K562 (cell line): ENCODE measurements at regions not wholly inside any gene's neighbourhood (a gene's known extent, or its start where the extent isn't known, plus 50 kb on each side); places are given as distances from the start of the nearest gene placed in this dataset.

Source experiments
- ATAC-seq: fragments of 200-7000 bp; cut with Tn5 transposase; 3 replicates; pipeline ENCODE4 v1.9.1; 2020; ENCODE audit warnings: moderate library complexity
- BruUV-seq: library from RNA; stranded (reverse); fragments of 400-500 nt; replicated peaks from 2 replicates; lab custom pipeline; 2021; lab: Mats Ljungman, UMichigan
- CTCF ChIA-PET: fragments of 300-600 bp; formaldehyde crosslinking; extraction: SDS; loops from one replicate; lab custom pipeline; 2021; ENCODE audit warnings: low intra/inter-chr PET ratio; lab: Yijun Ruan, JAX
- POLR2A ChIA-PET: fragments of 300-600, 350-650 bp; sonication (Branson Sonifier 250); formaldehyde crosslinking; extraction: SDS; loops from one replicate; lab custom pipeline; 2021; ENCODE audit warnings: antibody characterized with exemption, inconsistent platforms; lab: Yijun Ruan, JAX
- DNase-seq, 4 experiments: peaks; one replicate each; pipeline versions ENCODE4 v3.0.0 to v3.0.0-alpha.2; 2011 to 2018; ENCODE audit warnings: low spot score in 3 of 4, mixed read lengths in 3 of 4; ENCODE audit errors: extremely low read depth in 1 of 4
- FAIRE-seq: peaks from 2 replicates; lab custom pipeline; 2011; peaks lifted over from hg19 to GRCh38; lab: Jason Lieb, UNC
- H2AFZ ChIP-seq: 2 replicates; pipeline ENCODE4 v1.6.0; 2011; ENCODE audit warnings: low read depth, low read length, control low read depth, inconsistent platforms
- H3K27ac ChIP-seq: fragments of 200-600 bp; 3 replicates; pipeline ENCODE4 v1.8.0; 2011; ENCODE audit warnings: low read depth, mild to moderate bottlenecking, control low read depth, inconsistent platforms, low read length, moderate library complexity, mixed read lengths; ENCODE audit errors: extremely low read depth
- H3K27me3 ChIP-seq, 2 experiments: fragments of 300-600 bp in 1 of 2; 2 replicates in 1 of 2; 3 replicates in 1 of 2; pipeline versions ENCODE4 v1.6.0 to v1.8.0; 2011; ENCODE audit warnings: inconsistent platforms in 2 of 2, low read length in 2 of 2, mild to moderate bottlenecking in 1 of 2, mixed read lengths in 1 of 2, moderate library complexity in 1 of 2; ENCODE audit not compliant: control insufficient read depth in 2 of 2, insufficient read depth in 2 of 2
- H3K36me3 ChIP-seq: fragments of 300-600 bp; 3 replicates; pipeline ENCODE4 v1.8.0; 2011; ENCODE audit warnings: mild to moderate bottlenecking, low read length, inconsistent platforms; ENCODE audit not compliant: control insufficient read depth, insufficient read depth
- H3K4me1 ChIP-seq, 2 experiments: fragments of 200-600 bp in 1 of 2; replicated peaks in 1 of 2; 2 replicates in 1 of 2; 3 replicates in 1 of 2; pipeline versions ENCODE4 v1.5.1 to v1.8.0; 2011; ENCODE audit warnings: inconsistent platforms in 2 of 2, low read length in 2 of 2, mild to moderate bottlenecking in 1 of 2, mixed read lengths in 1 of 2, moderate library complexity in 1 of 2; ENCODE audit not compliant: control insufficient read depth in 2 of 2, insufficient read depth in 2 of 2
- H3K4me2 ChIP-seq: 2 replicates; pipeline ENCODE4 v1.6.1; 2011; ENCODE audit warnings: low read length, control low read depth, inconsistent platforms, mixed read lengths; ENCODE audit not compliant: insufficient read depth
- H3K4me3 ChIP-seq: fragments of 200-600 bp; sonication (generic), shearing (Covaris generic); 2 replicates; pipeline ENCODE4 v1.5.1; 2016; ENCODE audit warnings: control low read depth, inconsistent platforms
- H3K79me2 ChIP-seq: fragments of 200-600 bp; 3 replicates; pipeline ENCODE4 v1.8.0; 2011; ENCODE audit warnings: low read length, inconsistent platforms; ENCODE audit not compliant: control insufficient read depth, insufficient read depth
- H3K9ac ChIP-seq, 2 experiments: 2 replicates each; pipeline versions ENCODE4 v1.6.0 to v1.6.1; 2011; ENCODE audit warnings: low read depth in 2 of 2, low read length in 2 of 2, control low read depth in 1 of 2, inconsistent platforms in 1 of 2, mild to moderate bottlenecking in 1 of 2, mixed read lengths in 1 of 2; ENCODE audit not compliant: insufficient read depth in 1 of 2
- H3K9me1 ChIP-seq: one replicate; pipeline ENCODE4 v1.6.0; 2011; ENCODE audit warnings: inconsistent platforms, mild to moderate bottlenecking, low read length, moderate library complexity; ENCODE audit not compliant: control insufficient read depth, insufficient read depth
- H3K9me3 ChIP-seq: replicated peaks from 2 replicates; pipeline ENCODE4 v1.5.1; 2011; ENCODE audit warnings: low read depth, low read length, inconsistent platforms; ENCODE audit not compliant: control insufficient read depth, insufficient read depth
- H4K20me1 ChIP-seq: replicated peaks from 2 replicates; pipeline ENCODE4 v1.6.1; 2011; ENCODE audit warnings: low read length, inconsistent platforms, mixed read lengths; ENCODE audit not compliant: control insufficient read depth, insufficient read depth
- E4F1 ChIP-seq: fragments of 250-450 bp; sonication (Bioruptor Pico); IDR thresholded peaks from 2 replicates; pipeline ENCODE4 v1.5.0; 2021; ENCODE audit warnings: mild to moderate bottlenecking, borderline replicate concordance
- EGR1 ChIP-seq: fragments of 450-650 bp; conservative IDR thresholded peaks from 2 replicates; pipeline ENCODE4 v1.6.1; 2017; ENCODE audit warnings: mild to moderate bottlenecking
- WGBS: fragments of 100-300 bp; shearing (Covaris generic); methylation state at CpG from one replicate; pipeline ENCODE4 v1.1.6; 2016; ENCODE audit warnings: low coverage, mixed read lengths; ENCODE audit not compliant: insufficient coverage; ENCODE audit errors: missing lambda C conversion rate; 5-methylcytosine and 5-hydroxymethylcytosine counted together
- in situ Hi-C: fragments of 300-500 bp; cut with MboI; formaldehyde crosslinking; loops from 4 replicates; pipeline ENCODE4 v1.15.0; 2018; ENCODE audit warnings: inconsistent platforms, mixed read lengths
- intact Hi-C: fragments of 100-400 bp; cut with micrococcal nuclease; formaldehyde crosslinking; loops from 2 replicates; pipeline ENCODE4 v1.14.2; 2022
- TF ChIP-seq, protein P1 (sequence below), 2 experiments: fragments of 450-650 bp in 1 of 2; sonication (generic) in 1 of 2; formaldehyde crosslinking in 1 of 2; IDR thresholded peaks in 1 of 2; conservative IDR thresholded peaks in 1 of 2; 2 replicates each; pipeline versions ENCODE4 v1.6.1 to v1.8.1; 2016 to 2023; ENCODE audit warnings: mild to moderate bottlenecking in 2 of 2, moderate library complexity in 2 of 2, inconsistent platforms in 1 of 2, missing genetic modification reagents in 1 of 2

- no peak overlapping the region for H3K4me3 ChIP-seq
- H3K9ac ChIP-seq = no peak overlapping the region
- H3K27me3 ChIP-seq = peaks cover 0 to 7% of the 10 kb centered on the region in 2 experiments; a peak in 2 of 5 replicates
- no peak for ATAC-seq
- POLR2A ChIA-PET = no interaction called here
- TF ChIP-seq E4F1 (CRISPR knock-in tag) (no peak), EGR1 (0 out of 2 replicates have a peak, but pooled peaks have one; percentile 29)
- TF ChIP-seq, protein P1, sequence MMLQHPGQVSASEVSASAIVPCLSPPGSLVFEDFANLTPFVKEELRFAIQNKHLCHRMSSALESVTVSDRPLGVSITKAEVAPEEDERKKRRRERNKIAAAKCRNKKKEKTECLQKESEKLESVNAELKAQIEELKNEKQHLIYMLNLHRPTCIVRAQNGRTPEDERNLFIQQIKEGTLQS (IDR thresholded peaks at IDR 0.05) = no peak
- TF ChIP-seq, protein P1 (CRISPR knock-in tag; conservative IDR thresholded peaks at IDR 0.05) = no peak
- no peaks in the 10 kb centered on the region for H3K9me3 ChIP-seq
- no peak for DNase-seq
- no peak overlapping the region for H2AFZ ChIP-seq
- WGBS = 0% methylated on average over 6 of the region's 6 CpGs
- H3K79me2 ChIP-seq = no peaks in the 10 kb centered on the region
- CTCF ChIA-PET = no interaction called here
- no peaks in the 10 kb centered on the region for H3K36me3 ChIP-seq
- in situ Hi-C loops (no loop called here), intact Hi-C loops (no loop called here)
- H4K20me1 ChIP-seq = no peaks in the 10 kb centered on the region
- no peak for FAIRE-seq
- no TSS peak for BruUV-seq
- H3K4me2 ChIP-seq = no peak overlapping the region
- H3K9me1 ChIP-seq = no peaks in the 10 kb centered on the region
- no peak overlapping the region for H3K27ac ChIP-seq
- no peaks in the 10 kb centered on the region for H3K4me1 ChIP-seq
Observed at GRCh38 chr15:68518046-68518445, 60.7 kb upstream of the CORO2B start.
